Neural cell (in vitro differentiated cells): ENCODE measurements at regions not wholly inside any gene's neighbourhood (a gene's known extent, or its start where the extent isn't known, plus 50 kb on each side); places are given as distances from the start of the nearest gene placed in this dataset.

Experiments
- H2AFZ ChIP-seq: fragments of 200-600, 300-800 bp; sonication (generic), shearing (Covaris generic); 2 replicates; pipeline ENCODE4 v1.6.0; 2014; ENCODE audit warnings: low read depth, mild to moderate bottlenecking, antibody characterized with exemption, low read length, moderate library complexity
- H3F3A ChIP-seq: fragments of 200-600 bp; shearing (Covaris generic); 2 replicates; pipeline ENCODE4 v1.6.1; 2016; ENCODE audit warnings: mild to moderate bottlenecking, moderate library complexity, mixed read lengths, antibody characterized with exemption, low read length; ENCODE audit not compliant: insufficient read depth, poor library complexity, severe bottlenecking
- H3K27ac ChIP-seq: fragments of 200-600, 300-800 bp; sonication (generic), shearing (Covaris generic); 2 replicates; pipeline ENCODE4 v1.5.1; 2014; ENCODE audit warnings: mild to moderate bottlenecking, low read length, moderate library complexity
- H3K27me3 ChIP-seq: fragments of 300-800, 200-600 bp; sonication (generic), shearing (Covaris generic); 2 replicates; pipeline ENCODE4 v1.6.0; 2014; ENCODE audit warnings: mild to moderate bottlenecking, low read depth, low read length, moderate library complexity; ENCODE audit not compliant: insufficient read depth
- H3K36me3 ChIP-seq: fragments of 300-800, 200-600 bp; sonication (generic), shearing (Covaris generic); 2 replicates; pipeline ENCODE4 v1.5.1; 2014; ENCODE audit warnings: mild to moderate bottlenecking, antibody characterized with exemption, low read length, moderate library complexity; ENCODE audit not compliant: insufficient read depth
- H3K4me2 ChIP-seq: fragments of 300-800, 200-600 bp; sonication (generic), shearing (Covaris generic); 2 replicates; pipeline ENCODE4 v1.6.0; 2014; ENCODE audit warnings: mild to moderate bottlenecking, low read length
- H3K4me3 ChIP-seq: fragments of 300-800, 200-600 bp; sonication (generic), shearing (Covaris generic); 2 replicates; pipeline ENCODE4 v1.5.1; 2014; ENCODE audit warnings: mild to moderate bottlenecking, low read length, moderate library complexity
- H3K79me2 ChIP-seq: fragments of 200-600 bp; shearing (Covaris generic); replicated peaks from 2 replicates; pipeline ENCODE4 v1.6.0; 2014; ENCODE audit warnings: mild to moderate bottlenecking, low read length, moderate library complexity; ENCODE audit not compliant: insufficient read depth
- H3K9ac ChIP-seq: fragments of 300-800, 200-600 bp; sonication (generic), shearing (Covaris generic); 2 replicates; pipeline ENCODE4 v1.6.1; 2016; ENCODE audit warnings: mild to moderate bottlenecking, low read length, mixed read lengths
- H3K9me2 ChIP-seq: fragments of 200-600 bp; shearing (Covaris generic); 2 replicates; pipeline ENCODE4 v1.6.1; 2016; ENCODE audit warnings: mild to moderate bottlenecking, low read length, mixed read lengths; ENCODE audit not compliant: insufficient read depth
- H3K9me3 ChIP-seq: fragments of 200-600, 300-800 bp; sonication (generic), shearing (Covaris generic); 2 replicates; pipeline ENCODE4 v1.6.1; 2016; ENCODE audit warnings: mild to moderate bottlenecking, mixed run types, low read length, moderate library complexity, mixed read lengths
- H4K20me1 ChIP-seq: fragments of 200-600 bp; shearing (Covaris generic); 2 replicates; pipeline ENCODE4 v1.6.1; 2016; ENCODE audit warnings: mild to moderate bottlenecking, mixed run types; ENCODE audit not compliant: insufficient read depth
- CTCF ChIP-seq: fragments of 450-650 bp; IDR thresholded peaks from 2 replicates; pipeline ENCODE4 v1.5.1; 2014; ENCODE audit warnings: antibody characterized with exemption, mild to moderate bottlenecking, moderate library complexity; ENCODE audit not compliant: poor library complexity, severe bottlenecking
- EP300 ChIP-seq: fragments of 450-650 bp; conservative IDR thresholded peaks from 2 replicates; pipeline ENCODE4 v1.6.1; 2014; ENCODE audit warnings: antibody characterized with exemption, mild to moderate bottlenecking, moderate library complexity; ENCODE audit not compliant: poor library complexity, severe bottlenecking
- EZH2 ChIP-seq: fragments of 200-600, 300-800 bp; shearing (Covaris generic), sonication (generic); IDR thresholded peaks from 2 replicates; pipeline ENCODE4 v1.6.1; 2014; ENCODE audit warnings: antibody characterized with exemption, low read length, borderline replicate concordance, mild to moderate bottlenecking; ENCODE audit not compliant: insufficient read depth, poor library complexity, severe bottlenecking
- MXI1 ChIP-seq: fragments of 450-650 bp; conservative IDR thresholded peaks from 2 replicates; pipeline ENCODE4 v1.6.1; 2014; ENCODE audit warnings: antibody characterized with exemption, mild to moderate bottlenecking; ENCODE audit not compliant: poor library complexity, severe bottlenecking
- POLR2AphosphoS5 ChIP-seq: IDR thresholded peaks from 2 replicates; pipeline ENCODE4 v1.6.1; 2012
- RAD21 ChIP-seq: fragments of 450-650 bp; conservative IDR thresholded peaks from 2 replicates; pipeline ENCODE4 v1.6.1; 2014; ENCODE audit warnings: antibody characterized with exemption, mild to moderate bottlenecking, moderate library complexity
- REST ChIP-seq: IDR thresholded peaks from 2 replicates; pipeline ENCODE4 v1.6.1; 2012; ENCODE audit warnings: borderline replicate concordance
- SMC3 ChIP-seq: fragments of 450-650 bp; conservative IDR thresholded peaks from 2 replicates; pipeline ENCODE4 v1.6.1; 2014; ENCODE audit warnings: antibody characterized with exemption, mild to moderate bottlenecking, moderate library complexity; ENCODE audit not compliant: poor library complexity
- TAF1 ChIP-seq: IDR thresholded peaks from 2 replicates; pipeline ENCODE4 v1.6.1; 2012; ENCODE audit warnings: low read depth

- no peaks in the 10 kb centered on the region for H4K20me1 ChIP-seq
- H3K4me3 ChIP-seq: no peak overlapping the region
- TF ChIP-seq EP300 (no peak), CTCF (no peak), RAD21 (no peak), SMC3 (no peak), POLR2AphosphoS5 (no peak), TAF1 (no peak), EZH2 (no peak), MXI1 (no peak), REST (no peak)
- H3K9ac ChIP-seq: no peak overlapping the region
- no peak overlapping the region for H2AFZ ChIP-seq
- H3K79me2 ChIP-seq: no peaks in the 10 kb centered on the region
- no peaks in the 10 kb centered on the region for H3K9me3 ChIP-seq
- no peaks in the 10 kb centered on the region for H3F3A ChIP-seq
- H3K36me3 ChIP-seq: no peaks in the 10 kb centered on the region
- H3K27me3 ChIP-seq: no peaks in the 10 kb centered on the region
- H3K27ac ChIP-seq: no peak overlapping the region
- no peaks in the 10 kb centered on the region for H3K9me2 ChIP-seq
- H3K4me2 ChIP-seq: no peak overlapping the region
Measured at GRCh38 chr3:150329408-150329807, 78.7 kb upstream of the TSC22D2 start.

GRCh38 chr3:150328654-150329040 lies 79.5 kb upstream of the TSC22D2 start:
- no peak overlapping the region for H2AFZ ChIP-seq
- no peak overlapping the region for H3K9ac ChIP-seq
- H3K27me3 ChIP-seq: no peaks in the 10 kb centered on the region
- no peak overlapping the region for H3K27ac ChIP-seq
- H4K20me1 ChIP-seq: no peaks in the 10 kb centered on the region
- H3K4me2 ChIP-seq: no peak overlapping the region
- H3K36me3 ChIP-seq: no peaks in the 10 kb centered on the region
- H3K9me3 ChIP-seq: no peaks in the 10 kb centered on the region
- no peaks in the 10 kb centered on the region for H3F3A ChIP-seq
- TF ChIP-seq POLR2AphosphoS5 (no peak), REST (no peak), EP300 (no peak), CTCF (no peak), MXI1 (no peak), TAF1 (no peak), SMC3 (no peak), RAD21 (no peak), EZH2 (no peak)
- H3K9me2 ChIP-seq: no peaks in the 10 kb centered on the region
- no peaks in the 10 kb centered on the region for H3K79me2 ChIP-seq
- no peak overlapping the region for H3K4me3 ChIP-seq
